HepG2 (cell line): ENCODE measurements at regions not wholly inside any gene's neighbourhood (a gene's known extent, or its start where the extent isn't known, plus 50 kb on each side); places are given as distances from the start of the nearest gene placed in this dataset.

Source experiments
- ATAC-seq: fragments of 200-7000 bp; cut with Tn5 transposase; 3 replicates; pipeline ENCODE4 v1.9.1; 2020; ENCODE audit warnings: mild to moderate bottlenecking, moderate library complexity
- BruUV-seq: library from RNA; stranded (reverse); fragments of 400-500 nt; replicated peaks from 2 replicates; lab custom pipeline; 2021; lab: Mats Ljungman, UMichigan
- CTCF ChIA-PET: fragments of 300-600 bp; formaldehyde crosslinking; extraction: SDS; loops from one replicate; lab custom pipeline; 2021; ENCODE audit warnings: low total read pairs, inconsistent platforms, low intra/inter-chr PET ratio; lab: Yijun Ruan, JAX
- POLR2A ChIA-PET: fragments of 350-600 bp; sonication (Branson Sonifier 250); formaldehyde crosslinking; loops from one replicate; lab custom pipeline; 2020; ENCODE audit warnings: antibody characterized with exemption, inconsistent platforms; lab: Yijun Ruan, JAX
- DNase-seq: peaks from one replicate; pipeline ENCODE4 v3.0.0-alpha.2; 2015; ENCODE audit warnings: low spot score
- FAIRE-seq: peaks from 3 replicates; lab custom pipeline; 2011; peaks lifted over from hg19 to GRCh38; lab: Jason Lieb, UNC
- H2AFZ ChIP-seq: one replicate; pipeline ENCODE4 v1.6.1; 2011; ENCODE audit warnings: low read length, inconsistent platforms
- H3K27ac ChIP-seq: fragments of 300-600 bp; 3 replicates; pipeline ENCODE4 v1.8.0; 2011; ENCODE audit warnings: mixed run types, mild to moderate bottlenecking, mixed read lengths, low read length, inconsistent platforms; ENCODE audit not compliant: insufficient read depth; ENCODE audit errors: extremely low read length
- H3K27me3 ChIP-seq, 2 experiments: fragments of 200-600 bp in 1 of 2; 2 replicates in 1 of 2; 3 replicates in 1 of 2; pipeline versions ENCODE4 v1.6.0 to v1.8.0; 2011; ENCODE audit warnings: low read length in 2 of 2, mild to moderate bottlenecking in 2 of 2, moderate library complexity in 2 of 2, inconsistent platforms in 1 of 2; ENCODE audit not compliant: insufficient read depth in 2 of 2, control insufficient read depth in 1 of 2
- H3K36me3 ChIP-seq, 2 experiments: fragments of 200-600 bp in 1 of 2; replicated peaks in 1 of 2; 2 replicates in 1 of 2; 3 replicates in 1 of 2; pipeline versions ENCODE4 v1.5.1 to v1.8.0; 2011; ENCODE audit warnings: low read length in 2 of 2, inconsistent platforms in 1 of 2; ENCODE audit not compliant: insufficient read depth in 2 of 2, control insufficient read depth in 1 of 2
- H3K4me1 ChIP-seq: 2 replicates; pipeline ENCODE4 v1.5.1; 2012; ENCODE audit warnings: low read length, inconsistent platforms; ENCODE audit not compliant: insufficient read depth
- H3K4me2 ChIP-seq: 2 replicates; pipeline ENCODE4 v1.6.0; 2011; ENCODE audit warnings: low read depth, low read length, inconsistent platforms
- H3K4me3 ChIP-seq, 3 experiments: fragments of 200-600 bp in 1 of 3; sonication (generic), shearing (Covaris generic) in 1 of 3; replicated peaks in 1 of 3; 2 replicates each; pipeline ENCODE4 v1.5.1; 2011 to 2016; ENCODE audit warnings: low read length in 3 of 3, inconsistent platforms in 2 of 3, low read depth in 2 of 3, mild to moderate bottlenecking in 2 of 3, control low read depth in 1 of 3, mixed read lengths in 1 of 3; ENCODE audit not compliant: insufficient read depth in 1 of 3
- H3K79me2 ChIP-seq: one replicate; pipeline ENCODE4 v1.6.1; 2011; ENCODE audit warnings: low read length, inconsistent platforms; ENCODE audit not compliant: insufficient read depth
- H3K9ac ChIP-seq: 2 replicates; pipeline ENCODE4 v1.6.0; 2011; ENCODE audit warnings: mild to moderate bottlenecking, low read depth, low read length, inconsistent platforms; ENCODE audit not compliant: insufficient read depth
- H3K9me3 ChIP-seq: 2 replicates; pipeline ENCODE4 v1.5.1; 2012; ENCODE audit warnings: mild to moderate bottlenecking, low read length
- H4K20me1 ChIP-seq: 2 replicates; pipeline ENCODE4 v1.6.0; 2011; ENCODE audit warnings: inconsistent platforms, mild to moderate bottlenecking, low read length, moderate library complexity; ENCODE audit not compliant: insufficient read depth
- CBX1 ChIP-seq: IDR thresholded peaks from one replicate; pipeline ENCODE4 v1.6.1; 2016; ENCODE audit warnings: antibody characterized with exemption, low read depth
- FOXK2 ChIP-seq: fragments of 450-650 bp; IDR thresholded peaks from 2 replicates; pipeline ENCODE4 v1.6.1; 2016
- JUN ChIP-seq: sonication (generic); formaldehyde crosslinking; IDR thresholded peaks from 2 replicates; pipeline ENCODE4 v1.4.0; 2020; ENCODE audit warnings: mild to moderate bottlenecking, missing genetic modification reagents
- NR2F1 ChIP-seq, 2 experiments: fragments of 450-650 bp in 1 of 2; formaldehyde crosslinking in 1 of 2; IDR thresholded peaks; 2 replicates each; pipeline versions ENCODE4 v1.5.0 to v1.6.1; 2016 to 2020; ENCODE audit warnings: mild to moderate bottlenecking in 1 of 2, missing compliant biosample characterization in 1 of 2, missing genetic modification reagents in 1 of 2, moderate library complexity in 1 of 2
- PRMT3 ChIP-seq: sonication (generic); formaldehyde crosslinking; IDR thresholded peaks from 2 replicates; pipeline ENCODE4 v1.8.1; 2022; ENCODE audit warnings: low read depth, mild to moderate bottlenecking, moderate library complexity, missing genetic modification reagents, borderline replicate concordance
- ZFAT ChIP-seq: sonication (generic); formaldehyde crosslinking; conservative IDR thresholded peaks from 2 replicates; pipeline ENCODE4 v1.8.1; 2023; ENCODE audit warnings: missing genetic modification reagents, inconsistent platforms
- ZNF275 ChIP-seq: sonication (generic); formaldehyde crosslinking; IDR thresholded peaks from 2 replicates; pipeline ENCODE4 v1.8.0; 2022; ENCODE audit warnings: missing genetic modification reagents, mild to moderate bottlenecking, inconsistent platforms, borderline replicate concordance
- ZNF674 ChIP-seq: sonication (generic); formaldehyde crosslinking; IDR thresholded peaks from 2 replicates; pipeline ENCODE4 v1.5.0; 2020; ENCODE audit warnings: low read depth, mild to moderate bottlenecking, missing genetic modification reagents
- ZNF792 ChIP-seq: IDR thresholded peaks from 2 replicates; pipeline ENCODE4 v1.6.1; 2016
- WGBS: methylation state at CpG from one replicate; pipeline ENCODE4 v1.1.6; 2017; ENCODE audit warnings: low lambda C conversion rate; 5-methylcytosine and 5-hydroxymethylcytosine counted together
- in situ Hi-C: cut with HindIII; loops from 2 replicates; pipeline ENCODE4 v1.10.0; 2017; ENCODE audit warnings: low pct_unique_long_range_greater_than_20kb; ENCODE audit not compliant: extremely low pct_ligation_motif_present
- intact Hi-C: fragments of 100-400 bp; cut with micrococcal nuclease; formaldehyde crosslinking; loops from one replicate; pipeline ENCODE4 v1.10.0; 2022; ENCODE audit not compliant: unreplicated experiment

DNA sequence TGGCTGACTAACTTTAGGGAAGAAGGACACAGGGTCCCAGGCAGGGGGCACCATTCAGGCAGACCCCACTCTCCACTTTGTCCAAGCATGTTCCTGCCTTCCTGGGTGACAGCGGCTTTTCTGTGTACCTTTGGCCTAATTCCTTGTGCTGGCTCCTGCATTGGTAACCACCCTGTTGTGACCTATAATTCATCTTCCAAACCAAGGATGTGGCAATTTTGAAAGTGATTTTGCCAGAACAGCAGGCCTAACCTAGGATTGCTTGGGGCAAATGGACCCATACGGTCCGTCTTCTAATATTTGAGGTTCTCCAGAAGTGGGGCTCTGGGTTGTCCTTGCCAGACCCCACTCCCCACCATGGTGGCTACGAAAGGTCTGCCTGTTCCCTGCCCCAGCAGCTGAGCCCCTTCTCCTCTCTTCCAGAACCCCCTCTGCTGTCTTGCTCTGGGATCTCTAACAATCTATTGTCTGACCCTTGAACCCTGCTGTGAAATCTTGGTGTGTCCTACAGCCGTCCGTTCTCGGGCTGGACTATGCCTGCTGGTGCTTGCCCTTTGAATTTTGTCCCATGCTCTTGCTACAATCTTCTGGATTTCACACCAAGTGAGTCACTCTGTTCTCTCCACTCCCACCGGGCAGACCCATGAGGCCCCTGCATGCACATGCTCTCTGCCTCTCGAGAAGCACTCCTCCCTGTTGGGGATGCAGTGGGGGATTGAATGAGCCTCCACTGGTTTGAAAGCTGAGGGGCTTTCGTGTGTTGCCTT, 316.0 kb downstream of the CXCL12 start (continued):
- TF ChIP-seq PRMT3 (CRISPR knock-in tag): no peak
- TF ChIP-seq NR2F1 (CRISPR knock-in tag; IDR thresholded peaks at IDR 0.05): no peak
- TF ChIP-seq ZNF792 (CRISPR knock-in tag): no peak
- TF ChIP-seq, all 625 proteins: peak for 8

DNA sequence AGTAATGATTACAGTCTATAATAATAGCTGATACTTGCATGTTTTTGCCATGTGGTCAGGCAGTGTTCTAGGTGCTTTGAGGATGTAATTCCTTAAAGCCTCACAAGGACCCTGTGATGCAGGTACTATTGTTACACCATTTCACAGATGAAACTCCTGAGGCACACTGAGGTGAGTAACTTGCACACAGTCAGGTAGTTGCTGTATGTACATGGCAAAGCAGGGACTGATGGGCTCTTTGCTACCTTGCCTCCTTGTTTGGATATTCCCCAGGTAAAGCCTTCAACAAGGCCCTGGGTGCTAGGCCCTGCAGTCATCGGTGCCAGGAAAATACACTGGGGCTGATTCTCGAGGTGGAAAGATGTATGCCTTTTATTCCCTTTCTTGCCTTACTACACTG, 317.5 kb downstream of the CXCL12 start:
- FAIRE-seq (no peak), DNase-seq (no peak), ATAC-seq (no peak)
- TF ChIP-seq ZFAT: no peak
- no peak for TF ChIP-seq ZNF275 (CRISPR knock-in tag)
- no peak for TF ChIP-seq JUN
- no peak for TF ChIP-seq FOXK2
- TF ChIP-seq ZNF674 (CRISPR knock-in tag): no peak
- TF ChIP-seq CBX1: no peak
- CTCF ChIA-PET: no interaction called here
- WGBS: 50% methylated on average over 2 of the region's 2 CpGs
- POLR2A ChIA-PET: no interaction called here
- peaks cover 11% of the 10 kb centered on the region; the same call in 1 of the 2 replicates for H3K4me1 ChIP-seq
- H3K4me3 ChIP-seq: no peak overlapping the region
- H3K9me3 ChIP-seq: no peaks in the 10 kb centered on the region
- intact Hi-C loops: no loop called here
- H2AFZ ChIP-seq: no peak overlapping the region
- in situ Hi-C loops: no loop called here
- H3K4me2 ChIP-seq: no peak overlapping the region
- no peaks in the 10 kb centered on the region for H3K36me3 ChIP-seq
- H3K79me2 ChIP-seq: no peaks in the 10 kb centered on the region
- no peak overlapping the region for H3K27ac ChIP-seq
- BruUV-seq: no TSS peak
- H3K27me3 ChIP-seq: no peaks in the 10 kb centered on the region
- no peak overlapping the region for H3K9ac ChIP-seq
- no peaks in the 10 kb centered on the region for H4K20me1 ChIP-seq
